Smooth muscle cell of the brain vasculature (primary cell): ENCODE measurements at regions not wholly inside any gene's neighbourhood (a gene's known extent, or its start where the extent isn't known, plus 50 kb on each side); places are given as distances from the start of the nearest gene placed in this dataset.
A peak's percentile ranks its signal among the peaks of the same experiment; 100 is the strongest.

Experiments
- DNase-seq: peaks from one replicate; pipeline ENCODE4 v3.0.0-alpha.2; 2012; ENCODE audit warnings: low read depth, low spot score

- DNase-seq, result no peak
Measured at GRCh38 chr4:152269448-152270191, 266.3 kb downstream of the FBXW7 start.

GRCh38 chr4:152267811-152268210 is 268.1 kb downstream of the FBXW7 start:
- DNase-seq, result no peak

GRCh38 chr4:152266831-152267480 is 268.9 kb downstream of the FBXW7 start:
- no peak for DNase-seq

- peak; percentile 28 for DNase-seq
Measured at GRCh38 chr4:152265149-152265621, 270.7 kb downstream of the FBXW7 start.

- no peak for DNase-seq
Measured at GRCh38 chr4:152264106-152264505, 271.8 kb downstream of the FBXW7 start.

- no peak for DNase-seq
Measured at GRCh38 chr4:152259866-152260265, 276.0 kb downstream of the FBXW7 start.

GRCh38 chr4:152258804-152259708 is 276.8 kb downstream of the FBXW7 start:
- no peak for DNase-seq

- DNase-seq, result no peak
Measured at GRCh38 chr4:152258391-152258790, 277.5 kb downstream of the FBXW7 start.

- DNase-seq, result no peak
Measured at GRCh38 chr4:152257601-152258066, 278.3 kb downstream of the FBXW7 start.

- DNase-seq, result no peak
Measured at GRCh38 chr4:152256996-152257395, 278.9 kb downstream of the FBXW7 start.

GRCh38 chr4:152255437-152255836 is 280.5 kb downstream of the FBXW7 start:
- no peak for DNase-seq

GRCh38 chr4:152248347-152248746 is 287.5 kb downstream of the FBXW7 start:
- no peak for DNase-seq

- DNase-seq, result no peak
Measured at GRCh38 chr4:152247271-152247975, 288.5 kb downstream of the FBXW7 start.

- DNase-seq, result no peak
Measured at GRCh38 chr4:152246659-152247058, 289.2 kb downstream of the FBXW7 start.

- no peak for DNase-seq
Measured at GRCh38 chr4:152245680-152246079, 290.2 kb downstream of the FBXW7 start.

- DNase-seq, result no peak
Measured at GRCh38 chr4:152244659-152245058, 291.2 kb downstream of the FBXW7 start.

GRCh38 chr4:152243896-152244595 is 291.8 kb downstream of the FBXW7 start:
- no peak for DNase-seq

GRCh38 chr4:152243206-152243605 is 292.7 kb downstream of the FBXW7 start:
- DNase-seq, result no peak

- DNase-seq, result no peak
Measured at GRCh38 chr4:152240232-152240631, 295.7 kb downstream of the FBXW7 start.

- no peak for DNase-seq
Measured at GRCh38 chr4:152239216-152239615, 296.7 kb downstream of the FBXW7 start.
